Right lobe of liver (tissue), 4 donors: ENCODE measurements at regions not wholly inside any gene's neighbourhood (a gene's known extent, or its start where the extent isn't known, plus 50 kb on each side); places are given as distances from the start of the nearest gene placed in this dataset.

ENCODE experiments used
- POLR2A ChIP-seq: fragments of 450-650 bp; IDR thresholded peaks from one replicate; pipeline ENCODE4 v1.6.1; 2017; ENCODE audit warnings: antibody characterized with exemption, mild to moderate bottlenecking
- TF ChIP-seq, protein P1 (sequence below), 4 donors: fragments of 200-600 bp in 3 of 4; fragments of 450-650 bp in 1 of 4; IDR thresholded peaks; one replicate each; pipeline versions ENCODE4 v1.5.1 to v1.8.0; 2016 to 2022; ENCODE audit warnings: antibody characterized with exemption in 4 of 4, mild to moderate bottlenecking in 2 of 4
- donor health status: DM: no; HTN: no; CAD: no.
- donor health status: DM: no; HTN: no; CAD: no.
- donor health status: DM: no; HTN: yes; CAD: no.

DNA sequence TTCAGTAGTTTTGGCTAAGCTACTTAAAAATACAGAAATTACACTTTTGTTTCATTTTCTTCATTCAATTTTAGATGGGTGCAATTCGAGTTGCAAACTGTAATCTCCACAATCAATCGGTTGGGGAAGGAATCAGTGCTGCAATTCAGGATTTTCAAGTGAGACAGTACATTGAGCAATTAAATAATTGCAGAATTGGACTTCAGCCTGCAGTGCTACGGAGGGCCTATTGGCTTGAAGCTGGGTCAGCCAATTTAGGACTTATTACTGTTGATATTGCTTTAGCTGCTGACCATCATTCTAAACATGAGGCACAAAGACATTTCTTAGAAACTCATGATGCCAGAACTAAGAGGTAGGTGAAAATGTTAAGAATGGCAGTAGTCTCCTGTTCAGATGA lies 77.7 kb downstream of the BLTP1 start:
- TF ChIP-seq, protein P1, sequence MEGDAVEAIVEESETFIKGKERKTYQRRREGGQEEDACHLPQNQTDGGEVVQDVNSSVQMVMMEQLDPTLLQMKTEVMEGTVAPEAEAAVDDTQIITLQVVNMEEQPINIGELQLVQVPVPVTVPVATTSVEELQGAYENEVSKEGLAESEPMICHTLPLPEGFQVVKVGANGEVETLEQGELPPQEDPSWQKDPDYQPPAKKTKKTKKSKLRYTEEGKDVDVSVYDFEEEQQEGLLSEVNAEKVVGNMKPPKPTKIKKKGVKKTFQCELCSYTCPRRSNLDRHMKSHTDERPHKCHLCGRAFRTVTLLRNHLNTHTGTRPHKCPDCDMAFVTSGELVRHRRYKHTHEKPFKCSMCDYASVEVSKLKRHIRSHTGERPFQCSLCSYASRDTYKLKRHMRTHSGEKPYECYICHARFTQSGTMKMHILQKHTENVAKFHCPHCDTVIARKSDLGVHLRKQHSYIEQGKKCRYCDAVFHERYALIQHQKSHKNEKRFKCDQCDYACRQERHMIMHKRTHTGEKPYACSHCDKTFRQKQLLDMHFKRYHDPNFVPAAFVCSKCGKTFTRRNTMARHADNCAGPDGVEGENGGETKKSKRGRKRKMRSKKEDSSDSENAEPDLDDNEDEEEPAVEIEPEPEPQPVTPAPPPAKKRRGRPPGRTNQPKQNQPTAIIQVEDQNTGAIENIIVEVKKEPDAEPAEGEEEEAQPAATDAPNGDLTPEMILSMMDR (IDR thresholded peaks at IDR 0.05) = peak in 1 of 4 donors; percentile 21
- TF ChIP-seq POLR2A = no peak
